ENCODE measurements at regions not wholly inside any gene's neighbourhood (a gene's known extent, or its start where the extent isn't known, plus 50 kb on each side); places are given as distances from the start of the nearest gene placed in this dataset.

DNA sequence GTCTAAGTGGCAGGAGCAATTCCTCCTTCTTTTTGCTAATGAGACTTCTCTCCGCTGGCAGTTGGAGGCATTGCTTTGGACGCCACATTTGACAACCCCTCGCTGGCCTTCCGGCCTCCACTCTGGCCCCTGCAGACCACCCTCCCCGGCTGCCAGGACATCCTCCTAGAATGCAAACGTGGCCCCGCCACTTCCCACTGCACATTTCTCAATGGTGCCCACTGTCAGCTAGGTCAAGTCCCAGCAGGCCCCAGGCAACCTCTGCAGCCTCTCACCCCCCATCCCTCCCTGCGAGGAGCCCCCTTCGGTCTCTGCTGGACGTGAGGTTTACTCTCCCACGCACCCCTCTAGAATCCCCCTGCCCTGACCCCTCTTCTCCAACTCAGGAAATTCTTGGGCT, 250.3 kb downstream of the FOXL1 start:
- TF ChIP-seq, protein P1, sequence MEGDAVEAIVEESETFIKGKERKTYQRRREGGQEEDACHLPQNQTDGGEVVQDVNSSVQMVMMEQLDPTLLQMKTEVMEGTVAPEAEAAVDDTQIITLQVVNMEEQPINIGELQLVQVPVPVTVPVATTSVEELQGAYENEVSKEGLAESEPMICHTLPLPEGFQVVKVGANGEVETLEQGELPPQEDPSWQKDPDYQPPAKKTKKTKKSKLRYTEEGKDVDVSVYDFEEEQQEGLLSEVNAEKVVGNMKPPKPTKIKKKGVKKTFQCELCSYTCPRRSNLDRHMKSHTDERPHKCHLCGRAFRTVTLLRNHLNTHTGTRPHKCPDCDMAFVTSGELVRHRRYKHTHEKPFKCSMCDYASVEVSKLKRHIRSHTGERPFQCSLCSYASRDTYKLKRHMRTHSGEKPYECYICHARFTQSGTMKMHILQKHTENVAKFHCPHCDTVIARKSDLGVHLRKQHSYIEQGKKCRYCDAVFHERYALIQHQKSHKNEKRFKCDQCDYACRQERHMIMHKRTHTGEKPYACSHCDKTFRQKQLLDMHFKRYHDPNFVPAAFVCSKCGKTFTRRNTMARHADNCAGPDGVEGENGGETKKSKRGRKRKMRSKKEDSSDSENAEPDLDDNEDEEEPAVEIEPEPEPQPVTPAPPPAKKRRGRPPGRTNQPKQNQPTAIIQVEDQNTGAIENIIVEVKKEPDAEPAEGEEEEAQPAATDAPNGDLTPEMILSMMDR (IDR thresholded peaks at IDR 0.05), result no peak
- Mint-ChIP-seq H3K36me3 (ENCODE audit: low read depth) (peaks cover 3% of the 10 kb centered on the region), H3K9me3 (ENCODE audit: low read depth) (no peaks in the 10 kb centered on the region), H3K27me3 (ENCODE audit: low read depth) (no peaks in the 10 kb centered on the region), H3K4me3 (ENCODE audit: unreplicated experiment) (no peak overlapping the region), H3K4me1 (ENCODE audit: low read depth) (peaks cover 29% of the 10 kb centered on the region), H3K27ac (ENCODE audit: unreplicated experiment) (no peak overlapping the region)
- DNase-seq (ENCODE audit: low spot score), result no peak

DNA sequence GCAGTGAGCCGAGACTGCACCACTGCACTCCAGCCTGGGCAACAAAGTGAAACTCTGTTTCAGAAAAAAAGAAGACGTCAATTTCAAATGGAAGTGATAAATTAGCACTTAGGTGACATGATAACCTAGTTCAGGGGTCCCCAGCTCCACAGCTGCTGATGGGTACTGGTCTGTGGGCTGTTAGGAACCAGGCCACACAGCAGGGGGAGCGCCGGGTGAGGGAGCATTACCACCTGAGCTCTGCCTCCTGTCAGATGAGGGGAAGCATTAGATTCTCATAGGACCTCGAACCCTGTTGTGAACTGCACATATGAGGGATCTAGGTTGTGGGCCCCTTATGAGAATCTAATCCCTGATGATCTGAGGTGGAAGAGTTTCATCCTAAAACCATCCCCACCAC, 253.0 kb downstream of the FOXL1 start:
- Mint-ChIP-seq H3K27me3 (ENCODE audit: low read depth) (no peaks in the 10 kb centered on the region), H3K36me3 (ENCODE audit: low read depth) (peaks cover 3% of the 10 kb centered on the region), H3K4me1 (ENCODE audit: low read depth) (peaks cover 20% of the 10 kb centered on the region), H3K4me3 (ENCODE audit: unreplicated experiment) (no peak overlapping the region), H3K27ac (ENCODE audit: unreplicated experiment) (no peak overlapping the region), H3K9me3 (ENCODE audit: low read depth) (no peaks in the 10 kb centered on the region)
- TF ChIP-seq, protein P1 (IDR thresholded peaks at IDR 0.05), result no peak
- DNase-seq (ENCODE audit: low spot score), result no peak

DNA sequence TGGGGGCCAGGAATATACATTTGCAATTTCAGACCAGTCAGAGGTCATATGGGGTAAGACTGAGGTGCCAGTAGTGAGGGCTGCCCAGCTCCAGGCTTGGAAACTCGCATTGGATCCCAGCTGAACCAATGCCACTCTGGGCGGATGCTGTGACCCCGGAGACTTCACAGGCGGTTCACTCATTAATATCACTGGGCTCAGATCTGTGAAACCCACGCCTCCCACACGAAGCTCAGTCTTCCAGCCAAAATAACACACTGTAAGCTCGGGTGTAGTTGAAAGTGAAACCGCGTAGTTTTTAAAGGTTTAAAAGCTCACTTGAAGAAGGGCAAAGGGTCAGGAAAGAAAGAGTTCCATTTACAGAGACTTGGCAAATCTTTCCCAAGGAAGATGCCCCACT, 254.8 kb downstream of the FOXL1 start:
- no peak overlapping the region for H3K4me3 Mint-ChIP-seq (ENCODE audit: unreplicated experiment)
- H3K4me1 Mint-ChIP-seq (ENCODE audit: low read depth), result peaks cover 29% of the 10 kb centered on the region
- H3K9me3 Mint-ChIP-seq (ENCODE audit: low read depth), result no peaks in the 10 kb centered on the region
- no peaks in the 10 kb centered on the region for H3K27me3 Mint-ChIP-seq (ENCODE audit: low read depth)
- H3K27ac Mint-ChIP-seq (ENCODE audit: unreplicated experiment), result no peak overlapping the region
- TF ChIP-seq, protein P1 (IDR thresholded peaks at IDR 0.05), result no peak
- no peak for DNase-seq (ENCODE audit: low spot score)
- peaks cover 3% of the 10 kb centered on the region for H3K36me3 Mint-ChIP-seq (ENCODE audit: low read depth)

DNA sequence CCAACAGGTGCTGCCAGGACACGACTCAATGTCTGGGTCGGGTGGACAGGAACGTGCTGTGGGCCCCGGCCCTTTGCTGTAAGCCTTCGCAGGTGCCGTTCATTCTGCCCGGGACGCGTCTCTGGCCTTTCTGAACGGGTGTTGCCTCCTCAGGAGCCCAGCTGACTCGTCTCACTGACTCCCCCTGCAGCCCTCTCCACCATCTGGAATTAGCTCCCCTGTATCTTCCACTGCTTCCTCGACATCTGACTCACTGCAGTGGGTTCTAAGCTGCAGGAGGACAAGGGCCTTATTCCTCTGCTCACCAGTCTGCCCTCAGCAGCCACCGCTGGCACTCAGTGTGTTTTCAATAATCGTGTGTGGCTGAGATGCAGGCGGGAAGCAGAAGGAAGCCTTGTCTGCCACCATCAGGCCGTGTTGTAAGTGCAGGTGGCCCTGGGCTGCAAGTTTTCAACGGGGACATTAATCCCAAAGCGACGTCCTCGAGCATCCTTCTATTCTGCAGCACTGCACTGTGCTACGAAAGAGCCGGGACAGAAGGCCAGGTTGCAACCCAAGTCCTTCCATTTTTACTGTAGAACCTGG, 256.2 kb downstream of the FOXL1 start:
- no peak for DNase-seq (ENCODE audit: low spot score)
- H3K4me3 Mint-ChIP-seq (ENCODE audit: unreplicated experiment), result no peak overlapping the region
- H3K27me3 Mint-ChIP-seq (ENCODE audit: low read depth), result no peaks in the 10 kb centered on the region
- H3K27ac Mint-ChIP-seq (ENCODE audit: unreplicated experiment), result peak overlapping the region; percentile 17
- TF ChIP-seq, protein P1 (IDR thresholded peaks at IDR 0.05), result peak; percentile 76
- H3K9me3 Mint-ChIP-seq (ENCODE audit: low read depth), result no peaks in the 10 kb centered on the region
- peaks cover 29% of the 10 kb centered on the region for H3K4me1 Mint-ChIP-seq (ENCODE audit: low read depth)
- H3K36me3 Mint-ChIP-seq (ENCODE audit: low read depth), result no peaks in the 10 kb centered on the region

DNA sequence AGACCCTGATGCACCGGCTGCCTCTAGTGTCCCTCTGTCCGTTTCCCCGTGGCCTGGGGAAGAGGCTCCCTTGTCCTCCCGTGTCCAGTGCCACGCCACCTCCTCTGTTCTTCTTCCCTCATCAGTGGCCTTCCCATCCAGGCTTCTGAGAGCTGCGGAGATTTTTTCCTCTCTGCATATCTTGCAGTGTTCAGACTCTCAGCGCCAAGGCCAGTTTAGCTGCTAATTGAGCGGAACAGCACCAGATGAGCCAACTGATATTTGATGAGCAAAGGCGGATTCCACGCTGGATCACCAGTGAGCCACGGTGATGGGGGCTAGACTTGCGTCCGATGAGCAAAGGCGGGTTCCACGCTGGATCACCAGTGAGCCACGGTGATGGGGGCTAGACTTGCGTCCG, 257.6 kb downstream of the FOXL1 start:
- Mint-ChIP-seq H3K27me3 (ENCODE audit: low read depth) (no peaks in the 10 kb centered on the region), H3K9me3 (ENCODE audit: low read depth) (no peaks in the 10 kb centered on the region), H3K4me1 (ENCODE audit: low read depth) (peaks cover 29% of the 10 kb centered on the region), H3K4me3 (ENCODE audit: unreplicated experiment) (no peak overlapping the region), H3K36me3 (ENCODE audit: low read depth) (no peaks in the 10 kb centered on the region), H3K27ac (ENCODE audit: unreplicated experiment) (peak overlapping the region; percentile 54)
- no peak for DNase-seq (ENCODE audit: low spot score)
- TF ChIP-seq, protein P1 (IDR thresholded peaks at IDR 0.05), result no peak
